NCI-H69 (cell line): ENCODE measurements at regions not wholly inside any gene's neighbourhood (a gene's known extent, or its start where the extent isn't known, plus 50 kb on each side); places are given as distances from the start of the nearest gene placed in this dataset.

Experiments used
- DNase-seq: peaks from one replicate; lab custom pipeline; 2025; lab: John Stamatoyannopoulos, UW

GRCh38 chr6:156160007-156160794, 617.0 kb upstream of the ARID1B start:
- no peak for DNase-seq

- no peak for DNase-seq
Observed at GRCh38 chr6:156154896-156155295, 622.3 kb upstream of the ARID1B start.

DNA sequence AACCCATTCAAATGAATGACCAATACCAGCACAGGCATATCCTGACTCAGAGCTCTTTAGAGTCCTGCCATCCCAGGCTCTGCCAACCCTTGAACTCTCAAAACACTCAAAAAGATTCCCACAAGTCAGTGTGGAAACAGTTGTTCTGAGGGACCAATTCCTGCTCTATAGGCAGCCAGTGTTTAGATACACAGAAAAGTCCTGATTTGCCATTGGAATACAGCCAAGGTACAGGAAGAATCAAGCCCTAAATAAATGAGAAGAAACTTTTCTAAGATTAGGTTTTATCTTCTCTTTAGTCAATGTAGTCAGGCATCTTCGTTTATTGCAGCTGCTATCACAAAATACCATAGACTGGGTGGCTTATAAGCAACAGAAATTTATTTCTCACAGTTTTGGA, 626.8 kb upstream of the ARID1B start:
- DNase-seq = no peak

DNA sequence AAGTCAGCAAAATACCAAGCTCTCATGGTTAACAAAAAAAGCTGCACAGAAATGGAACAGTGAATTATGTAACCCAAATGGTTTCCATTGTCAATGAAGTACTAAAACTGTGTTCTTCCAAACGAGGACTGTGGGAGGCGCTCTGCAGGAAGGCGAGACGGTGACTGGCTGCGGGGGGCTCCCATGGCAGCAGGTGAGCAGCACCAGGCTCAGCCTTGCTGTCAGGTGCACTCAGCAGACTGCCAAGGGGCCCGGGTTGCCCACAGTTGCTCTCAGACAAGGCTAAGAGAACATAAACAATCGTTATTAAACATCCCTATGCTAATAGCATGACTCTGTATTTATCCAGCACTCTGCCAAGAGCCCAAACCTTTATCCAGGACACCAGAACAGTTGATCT, 630.3 kb upstream of the ARID1B start:
- DNase-seq = peak; percentile 57

GRCh38 chr6:156131221-156131903, 645.8 kb upstream of the ARID1B start:
- no peak for DNase-seq

- no peak for DNase-seq
Observed at GRCh38 chr6:156126535-156126934, 650.6 kb upstream of the ARID1B start.

- no peak for DNase-seq
Observed at GRCh38 chr6:156125844-156126243, 651.3 kb upstream of the ARID1B start.

DNA sequence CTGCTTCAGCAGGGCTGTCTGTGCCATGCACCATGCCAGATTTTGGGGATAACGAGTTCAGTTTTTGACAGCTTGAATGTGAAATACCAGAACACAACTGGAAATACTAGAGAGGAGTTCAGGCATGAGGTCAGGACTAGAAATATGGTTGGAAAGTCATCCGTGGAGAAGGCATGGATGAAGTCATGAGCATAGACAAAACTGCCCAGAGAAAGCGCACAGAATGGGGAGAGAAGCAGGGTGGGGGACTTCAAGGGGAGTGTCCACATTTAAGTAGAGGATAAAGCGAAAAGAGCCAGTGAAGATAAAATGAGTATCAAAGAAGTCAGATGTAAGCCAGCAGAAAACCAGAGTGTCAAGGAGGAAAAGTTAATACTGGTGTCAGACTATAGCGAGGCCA, 653.4 kb upstream of the ARID1B start:
- DNase-seq = no peak

DNA sequence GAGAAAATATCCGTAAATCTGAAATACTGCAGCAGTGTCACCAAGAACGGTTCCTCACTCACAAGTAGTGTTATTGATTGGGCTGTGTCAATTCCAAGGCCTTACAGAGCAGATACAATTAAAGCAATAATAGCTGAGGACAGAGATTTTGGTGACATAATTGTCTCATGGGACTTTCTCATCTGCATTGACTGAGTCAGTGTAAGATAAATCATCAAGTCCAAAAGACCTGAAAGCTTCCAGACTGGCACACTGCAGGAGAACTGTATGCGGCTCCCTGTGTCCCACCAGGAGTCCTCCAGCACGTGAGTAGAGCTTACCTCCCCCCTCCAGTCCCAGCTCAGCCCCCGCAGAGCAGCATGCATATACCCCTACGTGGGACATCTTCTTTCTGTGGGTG, 655.2 kb upstream of the ARID1B start:
- DNase-seq = no peak

GRCh38 chr6:156114541-156114940, 658.9 kb upstream of the NOX3 start:
- no peak for DNase-seq

DNA sequence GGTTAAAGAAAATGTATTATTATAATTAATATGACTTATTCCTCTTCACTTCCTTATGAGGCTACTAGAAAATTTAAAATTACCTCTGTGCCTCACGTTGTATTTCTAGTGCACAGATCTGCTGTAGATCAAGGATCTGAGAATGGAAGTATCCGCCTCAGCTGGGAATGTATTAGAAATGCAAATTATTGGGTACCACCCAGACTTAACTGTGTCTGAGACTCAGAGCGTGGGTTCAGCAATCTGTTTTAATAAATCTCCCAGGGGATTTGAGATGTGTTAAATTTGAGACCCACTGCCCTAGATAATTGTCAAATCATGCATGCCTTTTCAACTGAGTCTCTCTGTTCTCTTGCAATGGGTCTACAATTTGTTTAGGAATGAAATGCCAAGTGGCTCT, 658.0 kb upstream of the NOX3 start:
- DNase-seq = peak; percentile 30

GRCh38 chr6:156111913-156112312, 656.3 kb upstream of the NOX3 start:
- peak; percentile 9 for DNase-seq

GRCh38 chr6:156110249-156110648, 654.6 kb upstream of the NOX3 start:
- no peak for DNase-seq

DNA sequence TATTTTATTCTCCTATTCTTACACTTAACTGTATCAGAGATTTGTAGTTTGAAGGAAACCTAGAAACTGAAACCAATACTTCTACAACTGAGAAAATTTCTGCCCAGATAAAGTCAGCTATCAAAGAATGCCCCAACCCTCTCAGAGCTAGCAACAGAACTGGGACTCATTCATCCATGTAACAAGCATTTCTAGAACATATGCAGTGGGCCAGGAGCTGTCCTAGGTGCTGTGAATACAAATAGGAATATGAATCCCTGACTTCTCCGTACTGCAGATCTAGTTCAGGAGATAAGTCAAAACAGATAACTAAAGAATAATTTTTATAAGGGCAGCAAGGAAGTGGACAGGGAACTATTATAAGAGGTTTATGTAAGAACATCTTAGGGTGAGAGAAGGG, 654.1 kb upstream of the NOX3 start:
- no peak for DNase-seq

DNA sequence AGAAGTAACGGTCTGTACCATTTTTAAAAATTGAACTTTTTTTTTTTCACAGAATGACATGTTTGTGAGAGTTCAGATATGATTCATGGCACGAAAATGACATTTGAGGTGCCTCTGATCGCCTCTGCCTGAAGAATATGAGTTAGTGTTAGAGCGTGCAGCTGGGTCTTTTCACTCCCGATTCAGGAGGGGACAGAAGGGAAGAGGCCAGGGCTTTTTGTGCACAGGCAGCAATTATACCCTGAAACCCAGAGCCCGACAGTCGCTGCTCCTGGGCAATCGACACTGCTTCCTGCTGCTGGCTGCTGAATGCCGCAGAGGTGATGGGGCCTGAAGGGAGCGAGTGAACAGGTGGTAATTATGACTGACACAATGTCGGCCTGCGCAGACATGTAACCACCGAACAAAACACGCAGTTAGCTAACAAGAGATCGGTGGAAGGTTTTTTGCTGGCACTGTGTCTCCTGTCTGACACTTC, 652.0 kb upstream of the NOX3 start:
- peak; percentile 97 for DNase-seq

DNA sequence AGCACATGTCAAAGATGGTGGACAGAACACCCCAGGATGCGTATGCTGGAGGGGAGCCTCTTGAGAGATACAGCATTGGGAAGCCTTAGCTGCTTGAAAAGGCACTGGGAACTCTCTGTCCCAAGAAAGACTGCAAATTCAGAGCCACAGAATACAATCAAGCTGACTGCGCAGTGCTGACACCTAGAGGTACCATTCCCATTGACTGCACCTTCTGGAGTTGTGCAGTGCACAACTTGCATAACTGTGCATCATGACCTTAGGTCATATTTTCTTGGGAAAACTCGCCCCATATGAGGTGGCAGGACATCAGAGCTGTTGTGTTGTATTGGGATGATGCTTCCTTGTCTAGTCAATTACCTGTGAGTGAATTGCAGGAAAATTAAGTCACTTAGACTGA, 646.5 kb upstream of the NOX3 start:
- DNase-seq = peak; percentile 49

DNA sequence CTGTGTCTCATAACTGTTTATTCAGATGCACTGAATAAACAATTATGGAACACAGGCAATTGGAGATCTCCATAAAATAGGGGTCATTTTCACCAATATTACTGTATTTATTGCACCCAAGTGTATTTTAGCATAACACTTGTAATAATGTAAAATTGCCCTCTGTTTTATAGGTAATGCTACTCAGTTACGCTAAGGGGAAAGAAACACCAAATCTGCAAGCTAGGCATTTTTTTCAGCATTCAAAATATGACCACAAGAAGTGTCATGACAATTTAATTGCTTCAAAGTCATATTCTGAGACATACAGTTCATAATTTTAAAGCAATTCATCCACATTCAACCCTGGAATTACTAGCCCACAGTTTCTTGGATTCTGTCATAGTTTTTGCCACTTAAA, 643.2 kb upstream of the NOX3 start:
- no peak for DNase-seq

- no peak for DNase-seq
Observed at GRCh38 chr6:156087487-156087886, 631.8 kb upstream of the NOX3 start.

DNA sequence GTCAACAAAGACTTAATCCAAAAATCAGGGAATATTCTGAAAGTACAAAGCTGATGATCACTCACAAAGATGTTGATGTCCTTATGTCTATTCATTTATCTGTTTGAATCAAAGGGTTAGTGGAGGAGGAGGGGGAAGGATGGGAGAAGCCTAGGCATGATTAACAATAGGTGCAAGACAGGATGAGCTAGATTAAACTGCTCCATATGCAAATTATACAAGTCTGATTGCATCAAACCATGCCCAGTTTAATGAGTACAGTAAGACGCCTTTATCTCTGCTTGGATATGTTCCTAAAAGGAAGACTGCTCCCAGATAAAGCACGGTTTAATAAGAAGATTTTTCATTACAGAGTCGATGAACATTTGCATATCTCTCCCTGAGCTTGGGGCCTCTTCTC, 626.4 kb upstream of the NOX3 start:
- no peak for DNase-seq

DNA sequence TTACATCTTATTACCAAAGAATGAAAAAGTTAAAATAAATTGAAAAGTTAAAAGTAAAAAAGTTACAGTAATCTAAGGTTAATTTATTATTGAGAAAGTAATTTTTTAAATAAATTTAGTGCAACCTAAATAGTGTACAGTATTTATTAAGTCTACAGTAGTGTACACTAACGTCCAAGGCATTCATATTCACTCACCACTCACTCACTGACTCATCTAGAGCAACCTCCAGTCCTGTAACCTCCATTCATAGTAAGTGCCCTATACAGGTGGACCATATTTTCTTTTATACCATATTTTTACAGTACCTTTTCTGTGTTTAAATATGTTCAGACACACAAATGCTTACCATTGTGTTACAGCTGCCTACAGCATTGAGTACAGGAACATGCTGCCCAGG, 624.7 kb upstream of the NOX3 start:
- DNase-seq = no peak

DNA sequence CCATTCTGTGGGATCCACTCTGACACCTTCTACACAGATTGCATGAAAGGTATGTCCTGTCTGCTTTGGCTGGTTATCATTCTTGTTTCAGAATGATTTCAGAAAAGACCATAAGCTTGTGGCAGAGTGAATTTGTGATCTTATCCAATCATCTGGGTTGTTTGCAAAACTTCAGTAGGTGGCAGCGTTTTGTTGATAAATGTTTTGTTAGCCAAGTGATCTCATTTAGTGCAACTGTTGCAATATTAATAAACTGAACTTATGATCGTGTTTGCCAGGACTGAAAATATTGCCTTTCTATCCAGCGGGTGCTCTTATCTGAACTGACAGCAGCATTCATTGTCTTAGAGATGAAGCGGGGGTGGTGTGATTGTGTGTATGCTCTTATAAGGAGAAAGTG, 613.2 kb upstream of the NOX3 start:
- peak; percentile 27 for DNase-seq

GRCh38 chr6:156065849-156066248, 610.2 kb upstream of the NOX3 start:
- no peak for DNase-seq

DNA sequence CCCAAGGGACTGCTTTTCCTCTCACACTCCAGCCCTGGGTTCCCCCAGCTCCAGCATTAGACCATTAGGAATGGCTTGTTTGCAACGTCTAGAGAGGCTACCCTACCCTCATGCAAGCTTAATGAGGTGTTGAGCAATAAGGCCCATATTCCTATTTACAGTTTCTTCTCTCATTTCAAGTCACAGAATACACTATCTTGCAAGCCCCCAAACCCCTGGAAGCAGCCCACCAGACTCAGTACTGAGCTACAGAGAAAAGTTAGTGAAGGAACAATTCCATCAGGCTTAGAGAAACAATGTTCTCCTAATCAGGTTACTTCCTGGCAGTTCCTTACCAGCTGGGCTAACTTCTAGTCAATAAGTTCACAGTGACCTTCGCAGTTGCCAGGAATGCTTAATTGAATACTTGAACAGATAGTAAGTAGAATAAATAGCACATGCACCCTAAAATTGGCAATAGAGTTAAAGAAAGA, 606.5 kb upstream of the NOX3 start:
- no peak for DNase-seq

DNA sequence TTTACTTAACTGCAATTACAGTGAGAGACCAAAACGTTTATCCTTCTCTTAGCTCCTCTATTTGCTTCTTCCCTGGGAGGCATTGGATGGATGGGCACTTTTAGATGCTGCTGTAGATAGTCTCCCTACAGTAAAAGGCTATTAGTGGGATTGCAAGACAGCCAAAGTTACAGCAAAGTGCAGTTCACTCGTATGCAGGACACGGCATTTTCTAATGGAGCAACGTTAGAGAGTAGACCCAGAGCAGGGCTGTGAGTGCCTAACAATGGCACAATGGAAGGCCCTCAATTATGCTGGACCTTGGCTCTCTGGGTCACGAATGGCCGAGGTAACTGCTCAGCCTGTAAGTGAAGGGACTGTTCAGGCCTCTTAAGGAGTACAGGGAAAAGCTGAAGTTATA, 605.8 kb upstream of the NOX3 start:
- DNase-seq = no peak
